H9 (cell line): ENCODE measurements at regions not wholly inside any gene's neighbourhood (a gene's known extent, or its start where the extent isn't known, plus 50 kb on each side); places are given as distances from the start of the nearest gene placed in this dataset.
A peak's percentile ranks its signal among the peaks of the same experiment; 100 is the strongest.

Experiments
- DNase-seq: peaks from one replicate; pipeline ENCODE4 v3.0.0-alpha.2; 2017
- H2AFZ ChIP-seq: one replicate; pipeline ENCODE4 v1.6.1; 2013; ENCODE audit warnings: mild to moderate bottlenecking, low read length, control low read depth, moderate library complexity
- H2AK5ac ChIP-seq: 2 replicates; pipeline ENCODE4 v1.6.1; 2013; ENCODE audit warnings: low read length, control low read depth, mixed read lengths; ENCODE audit not compliant: insufficient read length
- H2BK120ac ChIP-seq: one replicate; pipeline ENCODE4 v1.6.1; 2013; ENCODE audit warnings: low read depth, mild to moderate bottlenecking, low read length, control low read depth, inconsistent platforms; ENCODE audit not compliant: poor library complexity, severe bottlenecking
- H2BK12ac ChIP-seq: 2 replicates; pipeline ENCODE4 v1.6.1; 2013; ENCODE audit warnings: low read length, control low read depth, mixed read lengths, low read depth; ENCODE audit not compliant: insufficient read length
- H2BK15ac ChIP-seq: 2 replicates; pipeline ENCODE4 v1.6.1; 2013; ENCODE audit warnings: low read depth, low read length, control low read depth
- H2BK20ac ChIP-seq: one replicate; pipeline ENCODE4 v1.6.1; 2013; ENCODE audit warnings: low read depth, mild to moderate bottlenecking, low read length, control low read depth, inconsistent platforms; ENCODE audit not compliant: poor library complexity, severe bottlenecking
- H2BK5ac ChIP-seq: 2 replicates; pipeline ENCODE4 v1.6.1; 2013; ENCODE audit warnings: low read length, control low read depth, mixed read lengths; ENCODE audit not compliant: insufficient read length
- H3K14ac ChIP-seq: 2 replicates; pipeline ENCODE4 v1.6.1; 2013; ENCODE audit warnings: low read length, control low read depth; ENCODE audit not compliant: insufficient read depth
- H3K18ac ChIP-seq: 2 replicates; pipeline ENCODE4 v1.6.1; 2013; ENCODE audit warnings: low read depth, mild to moderate bottlenecking, mixed read lengths, low read length, control low read depth; ENCODE audit not compliant: insufficient read length
- H3K23ac ChIP-seq: 2 replicates; pipeline ENCODE4 v1.6.1; 2013; ENCODE audit warnings: low read length, control low read depth, mixed read lengths, low read depth; ENCODE audit not compliant: insufficient read length
- H3K23me2 ChIP-seq: 2 replicates; pipeline ENCODE4 v1.6.1; 2013; ENCODE audit warnings: low read depth, mild to moderate bottlenecking, mixed read lengths, low read length, control low read depth; ENCODE audit not compliant: insufficient read length, poor library complexity, severe bottlenecking
- H3K27ac ChIP-seq: 2 replicates; pipeline ENCODE4 v1.5.1; 2013; ENCODE audit warnings: low read length, control low read depth, mixed read lengths, low read depth; ENCODE audit not compliant: insufficient read length
- H3K27me3 ChIP-seq: 2 replicates; pipeline ENCODE4 v1.6.1; 2013; ENCODE audit warnings: low read length, control low read depth, inconsistent platforms; ENCODE audit not compliant: insufficient read depth
- H3K4ac ChIP-seq: 2 replicates; pipeline ENCODE4 v1.6.1; 2013; ENCODE audit warnings: low read depth, mild to moderate bottlenecking, control low read depth, inconsistent platforms, low read length, moderate library complexity
- H3K4me1 ChIP-seq: 2 replicates; pipeline ENCODE4 v1.6.1; 2013; ENCODE audit warnings: low read length, control low read depth, inconsistent platforms; ENCODE audit not compliant: insufficient read depth
- H3K4me2 ChIP-seq: 2 replicates; pipeline ENCODE4 v1.6.1; 2013; ENCODE audit warnings: low read length, control low read depth, mixed read lengths; ENCODE audit not compliant: insufficient read length, insufficient read depth
- H3K56ac ChIP-seq: 2 replicates; pipeline ENCODE4 v1.6.1; 2013; ENCODE audit warnings: low read depth, mild to moderate bottlenecking, mixed read lengths, low read length, control low read depth; ENCODE audit not compliant: insufficient read length
- H3K79me1 ChIP-seq: 2 replicates; pipeline ENCODE4 v1.6.1; 2013; ENCODE audit warnings: low read depth, mild to moderate bottlenecking, moderate library complexity, low read length, control low read depth, inconsistent platforms; ENCODE audit not compliant: insufficient read depth, poor library complexity, severe bottlenecking
- H3K79me2 ChIP-seq: 2 replicates; pipeline ENCODE4 v1.6.1; 2013; ENCODE audit warnings: low read length, control low read depth, inconsistent platforms; ENCODE audit not compliant: insufficient read depth
- H3K9ac ChIP-seq: 2 replicates; pipeline ENCODE4 v1.6.1; 2013; ENCODE audit warnings: low read length, control low read depth, mixed read lengths; ENCODE audit not compliant: insufficient read length; ENCODE audit errors: extremely low read depth
- H3K9me3 ChIP-seq: one replicate; pipeline ENCODE4 v1.6.1; 2013; ENCODE audit warnings: low read depth, low read length, inconsistent platforms; ENCODE audit not compliant: control insufficient read depth
- H3T11ph ChIP-seq: one replicate; pipeline ENCODE4 v1.6.1; 2013; ENCODE audit warnings: mild to moderate bottlenecking, low read length, control low read depth, inconsistent platforms
- H4K20me1 ChIP-seq: one replicate; pipeline ENCODE4 v1.6.1; 2013; ENCODE audit not compliant: control insufficient read depth, insufficient read length, insufficient read depth
- H4K5ac ChIP-seq: 2 replicates; pipeline ENCODE4 v1.6.1; 2013; ENCODE audit warnings: low read depth, mild to moderate bottlenecking, mixed read lengths, low read length, control low read depth; ENCODE audit not compliant: insufficient read length
- H4K8ac ChIP-seq: replicated peaks from 2 replicates; pipeline ENCODE4 v1.6.1; 2013; ENCODE audit warnings: low read length, control low read depth, mixed read lengths, low read depth; ENCODE audit not compliant: insufficient read length
- H4K91ac ChIP-seq: 2 replicates; pipeline ENCODE4 v1.6.1; 2013; ENCODE audit warnings: low read depth, mild to moderate bottlenecking, moderate library complexity, mixed read lengths, low read length, control low read depth; ENCODE audit not compliant: insufficient read length
- H3K27ac Mint-ChIP-seq, 3 experiments: 2 replicates in 2 of 3; 3 replicates in 1 of 3; pipeline ENCODE4 v1.8.0; 2020 to 2021; ENCODE audit warnings: mixed read lengths in 3 of 3, mild to moderate bottlenecking in 1 of 3, moderate library complexity in 1 of 3
- H3K27me3 Mint-ChIP-seq: 2 replicates; pipeline ENCODE4 v1.8.0; 2021; ENCODE audit warnings: low read depth, mild to moderate bottlenecking, moderate library complexity, mixed read lengths
- H3K36me3 Mint-ChIP-seq, 3 experiments: 2 replicates in 2 of 3; 3 replicates in 1 of 3; pipeline ENCODE4 v1.8.0; 2020 to 2021; ENCODE audit warnings: low read depth in 3 of 3, mixed read lengths in 3 of 3; ENCODE audit not compliant: insufficient read depth in 1 of 3
- H3K4me1 Mint-ChIP-seq, 2 experiments: 2 replicates each; pipeline ENCODE4 v1.8.0; 2020; ENCODE audit warnings: mixed read lengths in 2 of 2
- H3K4me3 Mint-ChIP-seq, 2 experiments: 2 replicates in 1 of 2; 3 replicates in 1 of 2; pipeline ENCODE4 v1.8.0; 2020 to 2021; ENCODE audit warnings: mild to moderate bottlenecking in 2 of 2, mixed read lengths in 2 of 2, moderate library complexity in 1 of 2
- H3K9me3 Mint-ChIP-seq, 2 experiments: 2 replicates in 1 of 2; 3 replicates in 1 of 2; pipeline ENCODE4 v1.8.0; 2020; ENCODE audit warnings: mild to moderate bottlenecking in 2 of 2, mixed read lengths in 2 of 2, moderate library complexity in 1 of 2
- WGBS: extraction: QIAGEN DNeasy Blood & Tissue Kit; methylation state at CpG from one replicate; pipeline ENCODE4 v1.1.7; 2013; ENCODE audit warnings: missing lambda C conversion rate, low lambda C conversion rate, mixed read lengths; ENCODE audit not compliant: insufficient read length; ENCODE audit errors: extremely low coverage; 5-methylcytosine and 5-hydroxymethylcytosine counted together
- TF ChIP-seq, protein P1 (sequence below): fragments of 200-600 bp; sonication (generic); conservative IDR thresholded peaks from 3 replicates; pipeline ENCODE4 v1.8.0; 2021; ENCODE audit warnings: antibody characterized with exemption, mild to moderate bottlenecking

GRCh38 chr16:87243478-87243877, 73.7 kb downstream of the C16orf95 start:
- Histone ChIP-seq H3K14ac (no peak overlapping the region), H3K27ac (no peak overlapping the region), H3T11ph (no peak overlapping the region), H3K4me1 (peaks cover 6% of the 10 kb centered on the region; the same call in 1 of the 2 replicates), H2AK5ac (no peak overlapping the region), H3K4ac (no peak overlapping the region), H2AFZ (no peak overlapping the region), H4K5ac (no peak overlapping the region), H3K18ac (no peak overlapping the region), H3K27me3 (no peaks in the 10 kb centered on the region), H3K79me2 (no peaks in the 10 kb centered on the region), H4K20me1 (no peaks in the 10 kb centered on the region), H3K9me3 (no peaks in the 10 kb centered on the region), H3K23me2 (no peaks in the 10 kb centered on the region), H3K9ac (no peak overlapping the region), H2BK120ac (no peak overlapping the region), H4K8ac (no peak overlapping the region), H4K91ac (no peak overlapping the region), H2BK15ac (no peak overlapping the region), H3K79me1 (no peaks in the 10 kb centered on the region), H3K56ac (no peak overlapping the region), H2BK12ac (no peak overlapping the region), H2BK20ac (no peak overlapping the region), H3K4me2 (no peak overlapping the region), H2BK5ac (no peak overlapping the region), H3K23ac (no peak overlapping the region)
- no peaks in the 10 kb centered on the region for H3K36me3 Mint-ChIP-seq
- 0 out of 5 replicates have a peak overlapping the region, but pooled peaks of 1 of the 2 experiments have one; percentile 38 for H3K4me3 Mint-ChIP-seq
- TF ChIP-seq, protein P1, sequence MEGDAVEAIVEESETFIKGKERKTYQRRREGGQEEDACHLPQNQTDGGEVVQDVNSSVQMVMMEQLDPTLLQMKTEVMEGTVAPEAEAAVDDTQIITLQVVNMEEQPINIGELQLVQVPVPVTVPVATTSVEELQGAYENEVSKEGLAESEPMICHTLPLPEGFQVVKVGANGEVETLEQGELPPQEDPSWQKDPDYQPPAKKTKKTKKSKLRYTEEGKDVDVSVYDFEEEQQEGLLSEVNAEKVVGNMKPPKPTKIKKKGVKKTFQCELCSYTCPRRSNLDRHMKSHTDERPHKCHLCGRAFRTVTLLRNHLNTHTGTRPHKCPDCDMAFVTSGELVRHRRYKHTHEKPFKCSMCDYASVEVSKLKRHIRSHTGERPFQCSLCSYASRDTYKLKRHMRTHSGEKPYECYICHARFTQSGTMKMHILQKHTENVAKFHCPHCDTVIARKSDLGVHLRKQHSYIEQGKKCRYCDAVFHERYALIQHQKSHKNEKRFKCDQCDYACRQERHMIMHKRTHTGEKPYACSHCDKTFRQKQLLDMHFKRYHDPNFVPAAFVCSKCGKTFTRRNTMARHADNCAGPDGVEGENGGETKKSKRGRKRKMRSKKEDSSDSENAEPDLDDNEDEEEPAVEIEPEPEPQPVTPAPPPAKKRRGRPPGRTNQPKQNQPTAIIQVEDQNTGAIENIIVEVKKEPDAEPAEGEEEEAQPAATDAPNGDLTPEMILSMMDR: no peak
- H3K9me3 Mint-ChIP-seq: no peaks in the 10 kb centered on the region
- WGBS: no CpG with 5 or more reads among the region's 7 CpGs
- no peaks in the 10 kb centered on the region; the same call in 1 of the 2 replicates for H3K27me3 Mint-ChIP-seq
- peak overlapping the region; percentile 44 to 94 (median 66); a peak in 6 of 7 replicates for H3K27ac Mint-ChIP-seq
- no peak for DNase-seq
- H3K4me1 Mint-ChIP-seq: peaks cover 42 to 47% of the 10 kb centered on the region in 2 experiments
